ENCODE measurements at regions not wholly inside any gene's neighbourhood (a gene's known extent, or its start where the extent isn't known, plus 50 kb on each side); places are given as distances from the start of the nearest gene placed in this dataset.
"Not testable (repeated sequence)": the region's sequence is repeated elsewhere in the genome, so short reads cannot be mapped to it uniquely, and the experiment has no call there.

DNA sequence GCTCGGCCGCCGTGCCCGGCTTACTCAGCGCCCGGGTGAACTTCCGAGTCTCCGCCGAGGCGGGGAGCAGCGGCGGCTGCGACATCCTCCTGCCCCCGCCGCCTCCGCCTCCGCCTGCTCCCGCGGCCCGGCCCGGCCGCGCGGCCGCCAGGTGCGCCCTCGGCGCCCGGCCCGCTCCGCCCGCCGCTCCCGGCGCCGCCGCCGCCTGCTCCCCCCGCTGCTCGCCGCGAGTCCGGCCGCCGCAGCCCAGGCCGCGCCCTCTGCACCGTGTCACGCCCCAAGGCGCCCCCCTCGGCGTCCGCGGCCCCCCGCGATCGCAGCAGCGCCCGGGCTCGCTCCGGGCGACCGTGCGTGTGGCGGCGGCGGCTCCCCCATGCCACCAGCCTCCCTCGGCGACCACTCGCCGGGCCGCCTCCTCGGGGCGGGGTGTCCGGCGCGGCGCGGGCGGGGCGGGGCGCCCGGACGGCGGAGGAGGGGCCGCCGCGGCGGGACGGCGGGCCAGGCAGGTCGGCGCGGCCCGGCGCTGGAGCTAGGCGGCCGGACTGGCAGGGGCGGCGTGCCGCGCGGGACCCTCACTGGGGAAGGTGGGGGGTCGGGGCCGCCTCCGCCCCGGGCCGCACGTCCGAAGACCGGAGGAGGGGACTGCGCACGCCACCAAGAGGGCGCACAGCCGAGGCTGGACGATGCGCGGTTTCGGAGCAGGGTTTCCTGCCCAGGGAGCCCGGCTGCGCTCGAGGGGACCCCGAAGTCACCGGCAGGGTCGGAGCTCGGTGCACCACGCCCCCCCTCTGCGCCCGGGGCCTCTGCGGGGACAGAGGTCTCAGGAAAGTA is 108.6 kb upstream of the DOCK9 start:
- H3K27ac ChIP-seq (ENCODE audit: low read depth, low read length): peak overlapping the region; percentile 81
- H3K27me3 ChIP-seq (ENCODE audit: control insufficient read depth in 5 of 5, insufficient read depth in 4 of 5, low read length in 5 of 5): peaks cover 0 to 5% (median 3%) of the 10 kb centered on the region in 5 donors

GRCh38 chr13:99087098-99087953 is 109.5 kb upstream of the DOCK9 start:
- Histone ChIP-seq H3K9me3 (ENCODE audit: control insufficient read depth in 5 of 5, low read length in 5 of 5) (no peaks in the 10 kb centered on the region), H3K36me3 (ENCODE audit: control insufficient read depth in 5 of 5, insufficient read depth in 5 of 5, low read length in 5 of 5) (no peaks in the 10 kb centered on the region), H3K4me3 (ENCODE audit: low read depth in 1 of 5, low read length in 5 of 5) (peak overlapping the region; percentile 78 to 87 (median 82)), H3K9ac (ENCODE audit: low read length in 5 of 5) (peak overlapping the region in 4 of 5 donors; percentile 61 to 87 (median 72)), H3K27me3 (ENCODE audit: control insufficient read depth in 5 of 5, insufficient read depth in 4 of 5, low read length in 5 of 5) (peaks cover 0 to 5% (median 3%) of the 10 kb centered on the region in 5 donors), H3K27ac (ENCODE audit: low read depth, low read length) (peak overlapping the region; percentile 81), H3K4me1 (ENCODE audit: control insufficient read depth in 5 of 5, insufficient read depth in 5 of 5, low read length in 5 of 5) (peaks cover 4 to 31% (median 26%) of the 10 kb centered on the region in 5 donors)

More for the DNA sequence above, 108.6 kb upstream of the DOCK9 start:
- Histone ChIP-seq H3K4me3 (ENCODE audit: low read depth in 1 of 5, low read length in 5 of 5) (peak overlapping the region in 4 of 5 donors; percentile 82 to 87 (median 84)), H3K36me3 (ENCODE audit: control insufficient read depth in 5 of 5, insufficient read depth in 5 of 5, low read length in 5 of 5) (no peaks in the 10 kb centered on the region), H3K9ac (ENCODE audit: low read length in 5 of 5) (peak overlapping the region in 4 of 5 donors; percentile 61 to 87 (median 72)), H3K9me3 (ENCODE audit: control insufficient read depth in 5 of 5, low read length in 5 of 5) (no peaks in the 10 kb centered on the region), H3K4me1 (ENCODE audit: control insufficient read depth in 5 of 5, insufficient read depth in 5 of 5, low read length in 5 of 5) (peaks cover 4 to 31% (median 26%) of the 10 kb centered on the region in 5 donors)

DNA sequence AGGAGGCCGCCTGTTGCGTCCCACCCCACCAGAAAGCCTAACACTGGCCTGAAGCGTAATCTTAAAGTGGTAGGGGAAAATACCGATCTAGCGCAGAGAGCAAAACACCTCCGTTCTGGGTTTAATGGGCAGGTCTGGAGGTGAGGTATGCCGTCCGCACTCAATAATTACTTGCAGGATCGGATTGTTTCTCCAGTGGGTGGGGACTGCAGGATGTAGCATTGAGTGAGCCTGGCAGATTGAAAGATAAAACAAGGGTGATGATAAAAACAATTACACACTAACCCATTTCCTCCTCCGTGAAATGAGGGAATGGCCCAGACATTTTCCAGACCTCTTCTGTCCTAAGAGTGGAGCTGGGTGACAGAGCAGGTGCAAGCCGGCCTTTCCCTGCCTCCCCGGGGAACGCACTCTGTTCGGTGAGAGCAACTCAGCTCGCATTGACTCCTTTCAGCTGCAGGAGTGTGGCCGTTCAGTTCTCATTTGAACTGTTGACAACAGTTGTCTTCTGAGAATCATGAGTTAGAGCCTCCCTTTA is 110.2 kb upstream of the DOCK9 start:
- Histone ChIP-seq H3K9ac (ENCODE audit: low read length in 5 of 5) (peak overlapping the region in 3 of 5 donors; percentile 61 to 87 (median 68)), H3K4me3 (ENCODE audit: low read depth in 1 of 5, low read length in 5 of 5) (peak overlapping the region; percentile 78 to 87 (median 82)), H3K36me3 (ENCODE audit: control insufficient read depth in 5 of 5, insufficient read depth in 5 of 5, low read length in 5 of 5) (no peaks in the 10 kb centered on the region), H3K27me3 (ENCODE audit: control insufficient read depth in 5 of 5, insufficient read depth in 4 of 5, low read length in 5 of 5) (peaks cover 0 to 5% (median 3%) of the 10 kb centered on the region in 5 donors), H3K9me3 (ENCODE audit: control insufficient read depth in 5 of 5, low read length in 5 of 5) (no peaks in the 10 kb centered on the region), H3K27ac (ENCODE audit: low read depth, low read length) (peak overlapping the region; percentile 81), H3K4me1 (ENCODE audit: control insufficient read depth in 5 of 5, insufficient read depth in 5 of 5, low read length in 5 of 5) (peaks cover 4 to 31% (median 26%) of the 10 kb centered on the region in 5 donors)

- H3K27me3 ChIP-seq (ENCODE audit: control insufficient read depth in 5 of 5, insufficient read depth in 4 of 5, low read length in 5 of 5): peaks cover 0 to 6% (median 0%) of the 10 kb centered on the region in 5 donors
- H3K9ac ChIP-seq (ENCODE audit: low read length in 5 of 5): no peak overlapping the region
- H3K4me3 ChIP-seq (ENCODE audit: low read depth in 1 of 5, low read length in 5 of 5): no peak overlapping the region
- H3K27ac ChIP-seq (ENCODE audit: low read depth, low read length): no peak overlapping the region
- no peaks in the 10 kb centered on the region for H3K9me3 ChIP-seq (ENCODE audit: control insufficient read depth in 5 of 5, low read length in 5 of 5)
- H3K36me3 ChIP-seq (ENCODE audit: control insufficient read depth in 5 of 5, insufficient read depth in 5 of 5, low read length in 5 of 5): no peaks in the 10 kb centered on the region
- no peaks in the 10 kb centered on the region for H3K4me1 ChIP-seq (ENCODE audit: control insufficient read depth in 5 of 5, insufficient read depth in 5 of 5, low read length in 5 of 5)
These were observed 106.7 kb upstream of the UBAC2 start for GRCh38 chr13:99093997-99094396.

GRCh38 chr13:99101831-99102230 is 98.8 kb upstream of the UBAC2 start:
- H3K27me3 ChIP-seq (ENCODE audit: control insufficient read depth in 5 of 5, insufficient read depth in 4 of 5, low read length in 5 of 5): peaks cover 0 to 20% (median 2%) of the 10 kb centered on the region in 5 donors
- H3K9ac ChIP-seq (ENCODE audit: low read length in 5 of 5); H3K9me3 ChIP-seq (ENCODE audit: control insufficient read depth in 5 of 5, low read length in 5 of 5); H3K4me1 ChIP-seq (ENCODE audit: control insufficient read depth in 5 of 5, insufficient read depth in 5 of 5, low read length in 5 of 5); H3K27ac ChIP-seq (ENCODE audit: low read depth, low read length); H3K4me3 ChIP-seq (ENCODE audit: low read depth in 1 of 5, low read length in 5 of 5); H3K36me3 ChIP-seq (ENCODE audit: control insufficient read depth in 5 of 5, insufficient read depth in 5 of 5, low read length in 5 of 5): not testable (repeated sequence)

DNA sequence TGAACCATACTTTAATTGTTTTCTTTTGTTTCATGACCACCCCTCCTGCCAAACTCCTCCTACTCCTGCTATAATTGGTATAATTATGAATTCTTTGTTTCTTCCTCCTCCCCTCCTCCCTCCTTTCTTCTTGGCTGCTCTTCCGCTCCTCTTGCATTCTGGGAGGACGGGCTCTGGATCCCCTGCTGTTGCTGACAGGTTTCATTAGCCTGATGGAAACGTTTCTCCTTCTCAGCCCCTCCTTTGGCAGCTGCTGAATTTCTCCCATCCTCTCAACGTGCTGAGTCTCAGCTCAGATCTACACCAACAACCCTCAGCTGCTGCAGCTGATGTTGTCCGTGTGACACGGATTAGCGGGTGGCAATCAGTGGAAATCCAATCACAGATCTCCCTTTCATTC is 97.1 kb upstream of the UBAC2 start:
- Histone ChIP-seq H3K27me3 (ENCODE audit: control insufficient read depth in 5 of 5, insufficient read depth in 4 of 5, low read length in 5 of 5) (peaks cover 0 to 20% (median 2%) of the 10 kb centered on the region in 5 donors), H3K36me3 (ENCODE audit: control insufficient read depth in 5 of 5, insufficient read depth in 5 of 5, low read length in 5 of 5) (no peaks in the 10 kb centered on the region), H3K4me1 (ENCODE audit: control insufficient read depth in 5 of 5, insufficient read depth in 5 of 5, low read length in 5 of 5) (no peaks in the 10 kb centered on the region), H3K9ac (ENCODE audit: low read length in 5 of 5) (no peak overlapping the region), H3K4me3 (ENCODE audit: low read depth in 1 of 5, low read length in 5 of 5) (no peak overlapping the region), H3K27ac (ENCODE audit: low read depth, low read length) (no peak overlapping the region), H3K9me3 (ENCODE audit: control insufficient read depth in 5 of 5, low read length in 5 of 5) (no peaks in the 10 kb centered on the region)

DNA sequence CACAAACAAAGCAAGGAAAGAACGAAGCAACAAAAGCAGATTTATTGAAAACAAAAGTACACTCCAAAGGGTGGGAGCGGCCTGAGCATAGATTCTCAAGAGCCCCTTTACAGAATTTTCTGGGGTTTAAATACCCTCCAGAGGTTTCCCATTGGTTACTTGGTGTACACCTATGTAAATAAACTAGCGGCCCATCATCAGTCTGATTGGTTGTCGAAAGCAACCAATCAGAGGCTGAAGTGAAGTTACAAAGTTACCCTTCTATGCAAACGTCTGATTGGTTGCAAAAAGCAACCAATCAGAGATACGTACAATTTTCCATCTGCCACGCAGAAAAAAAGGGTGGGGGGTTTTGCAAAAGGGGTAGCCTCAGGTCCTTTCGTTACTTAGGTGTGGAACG is 96.3 kb upstream of the UBAC2 start:
- no peak overlapping the region for H3K4me3 ChIP-seq (ENCODE audit: low read depth in 1 of 5, low read length in 5 of 5)
- H3K9ac ChIP-seq (ENCODE audit: low read length in 5 of 5): no peak overlapping the region
- H3K27ac ChIP-seq (ENCODE audit: low read depth, low read length): no peak overlapping the region
- H3K36me3 ChIP-seq (ENCODE audit: control insufficient read depth in 5 of 5, insufficient read depth in 5 of 5, low read length in 5 of 5): no peaks in the 10 kb centered on the region
- no peaks in the 10 kb centered on the region for H3K9me3 ChIP-seq (ENCODE audit: control insufficient read depth in 5 of 5, low read length in 5 of 5)
- no peaks in the 10 kb centered on the region for H3K4me1 ChIP-seq (ENCODE audit: control insufficient read depth in 5 of 5, insufficient read depth in 5 of 5, low read length in 5 of 5)
- H3K27me3 ChIP-seq (ENCODE audit: control insufficient read depth in 5 of 5, insufficient read depth in 4 of 5, low read length in 5 of 5): peaks cover 0 to 20% (median 2%) of the 10 kb centered on the region in 5 donors

DNA sequence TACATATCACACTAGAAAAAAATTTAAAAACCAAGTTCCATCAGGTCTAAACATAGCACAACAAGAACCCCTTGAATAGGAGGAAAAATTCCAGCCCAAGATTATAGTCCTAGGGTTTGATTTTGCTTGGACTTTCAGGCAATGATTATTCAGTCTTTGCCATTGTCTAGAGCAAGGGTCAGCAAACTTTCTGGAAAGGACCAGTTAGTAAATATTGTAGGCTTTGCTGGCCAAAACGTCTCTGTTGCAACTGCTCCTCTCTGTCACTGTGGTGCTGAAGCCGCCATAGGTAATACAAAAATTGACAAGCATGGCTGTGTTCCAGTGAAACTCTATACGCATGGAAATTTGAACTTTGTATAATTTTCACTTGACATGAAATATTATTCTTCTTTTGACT is 95.5 kb upstream of the UBAC2 start:
- H3K36me3 ChIP-seq (ENCODE audit: control insufficient read depth in 5 of 5, insufficient read depth in 5 of 5, low read length in 5 of 5): no peaks in the 10 kb centered on the region
- no peaks in the 10 kb centered on the region for H3K4me1 ChIP-seq (ENCODE audit: control insufficient read depth in 5 of 5, insufficient read depth in 5 of 5, low read length in 5 of 5)
- H3K9me3 ChIP-seq (ENCODE audit: control insufficient read depth in 5 of 5, low read length in 5 of 5): no peaks in the 10 kb centered on the region
- no peak overlapping the region for H3K9ac ChIP-seq (ENCODE audit: low read length in 5 of 5)
- no peak overlapping the region for H3K27ac ChIP-seq (ENCODE audit: low read depth, low read length)
- H3K4me3 ChIP-seq (ENCODE audit: low read depth in 1 of 5, low read length in 5 of 5): no peak overlapping the region
- H3K27me3 ChIP-seq (ENCODE audit: control insufficient read depth in 5 of 5, insufficient read depth in 4 of 5, low read length in 5 of 5): peaks cover 0 to 20% (median 2%) of the 10 kb centered on the region in 5 donors

GRCh38 chr13:99113351-99113750 is 87.3 kb upstream of the UBAC2 start:
- H3K9ac ChIP-seq (ENCODE audit: low read length in 5 of 5): no peak overlapping the region
- no peaks in the 10 kb centered on the region for H3K4me1 ChIP-seq (ENCODE audit: control insufficient read depth in 5 of 5, insufficient read depth in 5 of 5, low read length in 5 of 5)
- no peak overlapping the region for H3K27ac ChIP-seq (ENCODE audit: low read depth, low read length)
- H3K27me3 ChIP-seq (ENCODE audit: control insufficient read depth in 5 of 5, insufficient read depth in 4 of 5, low read length in 5 of 5): peaks cover 0 to 3% (median 0%) of the 10 kb centered on the region in 5 donors
- no peaks in the 10 kb centered on the region for H3K36me3 ChIP-seq (ENCODE audit: control insufficient read depth in 5 of 5, insufficient read depth in 5 of 5, low read length in 5 of 5)
- no peak overlapping the region for H3K4me3 ChIP-seq (ENCODE audit: low read depth in 1 of 5, low read length in 5 of 5)
- no peaks in the 10 kb centered on the region for H3K9me3 ChIP-seq (ENCODE audit: control insufficient read depth in 5 of 5, low read length in 5 of 5)

All from subcutaneous abdominal adipose tissue (tissue), 5 donors.